ENCODE measurements at regions not wholly inside any gene's neighbourhood (a gene's known extent, or its start where the extent isn't known, plus 50 kb on each side); places are given as distances from the start of the nearest gene placed in this dataset.

DNA sequence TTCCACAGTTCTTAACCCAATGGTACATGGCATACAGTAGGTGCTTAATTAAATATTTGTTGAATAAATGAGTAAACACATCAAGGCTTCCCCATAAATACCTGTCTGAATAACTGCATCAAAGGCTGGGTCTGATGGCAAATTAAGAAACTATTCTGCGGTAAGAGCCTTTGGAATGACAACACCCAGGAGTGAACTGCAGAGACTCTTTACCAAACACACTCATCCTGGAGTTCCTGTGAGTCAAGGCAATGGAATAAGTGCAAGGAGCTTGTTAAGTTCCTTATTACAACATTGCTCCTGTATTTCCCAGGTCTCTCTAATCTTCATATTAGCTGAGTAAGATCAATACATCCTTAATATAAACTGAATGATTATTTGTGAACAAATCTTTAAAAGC is 119.9 kb upstream of the STT3B start:
- H3K4me1 ChIP-seq: no peaks in the 10 kb centered on the region
- H3K4me3 ChIP-seq: no peak overlapping the region
- no peaks in the 10 kb centered on the region for H3K27me3 ChIP-seq (ENCODE audit: low read depth)
- H3K9me3 ChIP-seq: no peaks in the 10 kb centered on the region; the same call in 1 of the 2 replicates
- H3K36me3 ChIP-seq (replicated peaks): no peaks in the 10 kb centered on the region
- in situ Hi-C loops (cut with MboI; ENCODE audit: low sequenced_read_pairs): no loop called here
- DNase-seq (ENCODE audit: low spot score in 2 of 2): no peak

DNA sequence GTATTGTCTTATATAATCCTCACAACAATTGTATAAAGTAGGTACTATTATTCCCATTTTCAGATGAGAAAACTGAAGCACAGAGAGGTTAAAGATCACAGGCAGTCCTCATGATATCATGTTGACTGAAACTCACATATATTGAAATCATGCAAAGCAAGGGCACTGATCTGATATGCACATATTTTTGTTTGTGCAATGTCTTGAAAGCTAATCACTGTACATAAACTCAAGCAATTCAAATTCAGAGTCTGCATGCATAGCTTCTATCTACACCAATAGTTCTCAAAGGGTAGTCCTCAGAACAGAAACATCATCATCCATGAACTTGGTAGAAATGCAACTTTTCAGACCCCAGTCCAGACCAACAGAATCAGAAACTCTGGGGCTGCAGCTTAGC is 119.2 kb upstream of the STT3B start:
- Histone ChIP-seq H3K27me3 (ENCODE audit: low read depth) (no peaks in the 10 kb centered on the region), H3K4me1 (no peaks in the 10 kb centered on the region), H3K4me3 (no peak overlapping the region), H3K36me3 (replicated peaks) (no peaks in the 10 kb centered on the region), H3K9me3 (no peaks in the 10 kb centered on the region; the same call in none of the 2 replicates)
- DNase-seq (ENCODE audit: low spot score in 2 of 2): no peak
- in situ Hi-C loops (cut with MboI; ENCODE audit: low sequenced_read_pairs): no loop called here

DNA sequence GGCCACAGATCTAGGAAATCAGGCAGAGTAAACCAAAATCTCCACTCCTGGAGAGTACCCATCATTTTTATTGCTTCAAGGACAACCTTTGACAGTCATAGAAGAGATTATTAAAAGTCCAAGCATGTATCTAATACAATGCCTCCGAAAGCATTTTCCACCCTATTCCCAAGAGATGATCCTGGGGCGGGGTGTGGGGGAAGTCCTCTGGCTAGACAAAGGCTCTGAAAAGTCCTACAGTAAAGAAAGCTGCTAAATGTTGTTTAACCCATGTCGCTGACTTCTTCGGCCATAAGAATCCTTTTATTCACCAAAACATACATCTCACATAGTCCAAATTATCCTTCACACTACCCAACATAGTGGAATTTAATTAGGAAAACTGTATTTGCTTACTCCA is 115.7 kb upstream of the STT3B start:
- Histone ChIP-seq H3K4me1 (no peaks in the 10 kb centered on the region), H3K9me3 (no peaks in the 10 kb centered on the region; the same call in 1 of the 2 replicates), H3K27me3 (ENCODE audit: low read depth) (no peaks in the 10 kb centered on the region), H3K36me3 (replicated peaks) (no peaks in the 10 kb centered on the region), H3K4me3 (no peak overlapping the region)
- in situ Hi-C loops (cut with MboI; ENCODE audit: low sequenced_read_pairs): no loop called here
- no peak for DNase-seq (ENCODE audit: low spot score in 2 of 2)

DNA sequence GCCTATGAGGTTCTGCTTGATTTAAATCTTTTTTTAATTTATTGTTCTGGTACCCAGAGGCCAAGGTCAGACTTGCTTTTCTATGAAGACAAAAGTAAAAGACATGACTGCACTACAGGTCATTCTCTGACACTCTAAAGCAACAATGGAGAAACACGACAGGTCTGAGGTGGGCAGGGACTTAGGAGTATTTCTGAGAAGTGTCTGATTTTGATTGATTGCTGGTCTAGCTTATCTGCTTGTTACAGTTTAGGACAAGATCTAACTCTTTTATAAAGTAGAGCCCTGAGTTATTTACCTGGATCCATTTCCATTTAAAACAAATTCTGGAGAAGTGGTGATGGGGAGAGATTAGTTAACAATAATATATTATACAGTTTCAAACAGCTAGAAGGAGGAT is 115.2 kb upstream of the STT3B start:
- no peak for DNase-seq (ENCODE audit: low spot score in 2 of 2)
- H3K4me1 ChIP-seq: no peaks in the 10 kb centered on the region
- H3K36me3 ChIP-seq (replicated peaks): no peaks in the 10 kb centered on the region
- no peaks in the 10 kb centered on the region; the same call in 1 of the 2 replicates for H3K9me3 ChIP-seq
- H3K27me3 ChIP-seq (ENCODE audit: low read depth): no peaks in the 10 kb centered on the region
- in situ Hi-C loops (cut with MboI; ENCODE audit: low sequenced_read_pairs): no loop called here
- H3K4me3 ChIP-seq: no peak overlapping the region

DNA sequence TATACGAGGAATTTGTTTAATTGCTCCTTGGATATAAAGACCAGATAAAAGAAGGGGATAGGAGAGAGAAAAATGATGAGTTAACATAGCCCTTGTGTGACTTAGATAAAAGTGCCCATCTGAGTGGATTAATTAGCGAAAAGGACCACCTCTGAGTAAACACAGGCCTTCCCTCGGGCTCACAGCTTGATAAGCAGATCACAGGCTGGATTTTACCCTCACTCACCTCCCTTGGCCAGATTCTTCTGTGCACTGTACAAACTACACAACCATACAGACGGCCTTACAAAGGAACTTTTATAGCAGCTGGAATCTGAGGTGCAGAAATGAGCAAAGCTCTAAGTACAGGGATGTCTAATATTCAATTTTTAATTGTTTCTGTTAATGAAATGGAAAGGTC is 112.4 kb upstream of the STT3B start:
- Histone ChIP-seq H3K27me3 (ENCODE audit: low read depth) (no peaks in the 10 kb centered on the region), H3K9me3 (no peaks in the 10 kb centered on the region; the same call in 1 of the 2 replicates), H3K4me3 (no peak overlapping the region), H3K36me3 (replicated peaks) (no peaks in the 10 kb centered on the region), H3K4me1 (no peaks in the 10 kb centered on the region)
- in situ Hi-C loops (cut with MboI; ENCODE audit: low sequenced_read_pairs): no loop called here
- no peak for DNase-seq (ENCODE audit: low spot score in 2 of 2)

DNA sequence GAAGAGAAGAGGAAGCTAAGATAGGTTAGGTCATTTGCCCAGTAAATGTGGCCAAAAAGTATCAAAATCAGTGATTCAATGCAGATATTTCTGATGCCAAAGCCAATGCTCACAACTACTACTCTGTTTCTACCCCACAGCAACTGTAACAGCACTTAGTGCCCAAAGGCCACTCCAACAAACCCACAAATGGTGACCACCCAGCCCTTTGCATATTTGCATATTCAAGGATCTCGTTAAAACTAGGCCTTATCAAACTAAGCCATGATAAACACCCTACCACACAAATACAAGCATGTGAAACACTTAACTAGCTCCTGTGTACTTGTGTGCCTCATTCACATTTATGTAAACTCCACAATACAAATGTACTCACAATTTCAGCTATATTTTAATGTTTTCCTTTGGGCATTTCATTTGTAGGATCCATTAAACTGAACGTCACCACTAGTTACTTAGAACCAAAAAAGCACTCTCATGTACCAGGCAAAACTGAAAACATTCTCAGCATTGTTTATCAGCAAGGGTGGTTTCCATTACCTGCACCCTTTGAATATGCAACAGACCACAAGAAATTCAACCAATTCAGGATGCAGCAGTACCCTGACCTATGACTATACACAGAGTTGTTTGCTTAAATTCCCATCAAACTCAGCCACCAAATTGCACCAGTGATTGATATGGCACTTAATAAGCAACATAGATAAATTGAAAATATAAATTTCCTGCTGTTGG is 111.2 kb upstream of the STT3B start:
- Histone ChIP-seq H3K4me1 (no peaks in the 10 kb centered on the region), H3K27me3 (ENCODE audit: low read depth) (no peaks in the 10 kb centered on the region), H3K4me3 (no peak overlapping the region), H3K9me3 (no peaks in the 10 kb centered on the region; the same call in 1 of the 2 replicates), H3K36me3 (replicated peaks) (no peaks in the 10 kb centered on the region)
- DNase-seq (ENCODE audit: low spot score in 2 of 2): no peak
- in situ Hi-C loops (cut with MboI; ENCODE audit: low sequenced_read_pairs): no loop called here

DNA sequence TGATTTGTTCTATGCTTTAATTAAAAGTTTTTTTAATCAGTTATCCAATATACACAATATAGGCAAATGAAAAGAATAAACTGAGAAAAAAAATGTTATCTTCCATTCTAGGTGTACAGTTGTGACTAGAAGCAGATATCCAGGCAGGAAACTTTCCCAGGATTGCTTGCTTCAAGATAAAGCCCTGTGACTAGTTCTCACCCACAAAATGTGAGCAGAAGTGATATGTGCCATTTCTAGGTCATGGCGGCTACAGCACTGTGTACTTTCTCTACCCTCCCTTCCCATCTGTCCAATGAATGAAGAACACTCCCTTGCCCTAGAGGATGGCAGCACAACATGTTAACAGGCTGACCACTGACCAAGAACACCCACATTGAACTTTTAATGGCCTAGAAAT is 110.5 kb upstream of the STT3B start:
- H3K9me3 ChIP-seq: no peaks in the 10 kb centered on the region; the same call in 1 of the 2 replicates
- H3K27me3 ChIP-seq (ENCODE audit: low read depth): no peaks in the 10 kb centered on the region
- H3K4me3 ChIP-seq: no peak overlapping the region
- no peaks in the 10 kb centered on the region for H3K36me3 ChIP-seq (replicated peaks)
- no peak for DNase-seq (ENCODE audit: low spot score in 2 of 2)
- in situ Hi-C loops (cut with MboI; ENCODE audit: low sequenced_read_pairs): no loop called here
- H3K4me1 ChIP-seq: no peaks in the 10 kb centered on the region

DNA sequence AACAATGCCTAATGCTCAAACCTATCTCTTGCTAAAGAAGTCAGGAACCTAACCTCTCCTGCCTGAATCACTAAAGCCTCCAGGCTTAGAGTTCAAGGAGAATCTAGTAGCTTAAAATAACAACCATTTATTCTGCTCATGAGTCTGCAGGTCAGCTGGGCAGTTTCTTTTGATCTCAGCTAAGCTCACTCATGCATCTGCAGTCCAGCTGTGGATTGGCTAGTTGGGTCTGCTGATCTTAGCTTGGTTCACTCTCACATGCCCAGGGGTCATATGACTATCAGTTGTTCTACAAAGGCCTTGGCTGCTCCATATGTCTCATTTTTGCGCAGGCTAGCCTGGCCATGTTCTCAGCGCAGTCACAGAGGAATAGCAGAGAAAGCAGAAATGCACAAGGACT is 109.2 kb upstream of the STT3B start:
- in situ Hi-C loops (cut with MboI; ENCODE audit: low sequenced_read_pairs): no loop called here
- no peaks in the 10 kb centered on the region for H3K4me1 ChIP-seq

DNA sequence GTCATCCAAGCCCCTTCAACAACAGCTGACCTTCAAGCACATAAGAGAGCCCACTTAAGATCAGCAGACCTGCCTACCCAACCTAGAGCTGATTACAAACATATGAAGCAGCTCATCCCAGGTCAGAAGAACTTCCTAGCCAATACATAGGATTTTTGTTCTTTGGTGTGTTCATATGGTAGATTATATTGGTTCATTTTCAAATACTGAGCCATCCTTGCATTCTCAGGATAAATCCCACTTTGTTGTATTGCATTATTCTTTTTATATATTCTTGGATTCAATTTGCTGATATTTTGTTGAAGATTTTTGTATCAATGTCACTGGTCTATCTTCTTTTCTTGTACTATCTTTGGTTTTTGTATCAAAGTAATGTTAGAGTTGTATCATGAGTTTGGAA is 107.3 kb upstream of the STT3B start:
- Histone ChIP-seq H3K27me3 (ENCODE audit: low read depth) (no peaks in the 10 kb centered on the region), H3K4me3 (no peak overlapping the region), H3K9me3 (no peaks in the 10 kb centered on the region), H3K4me1 (no peaks in the 10 kb centered on the region), H3K36me3 (replicated peaks) (no peaks in the 10 kb centered on the region)
- no peak for DNase-seq (ENCODE audit: low spot score in 2 of 2)
- in situ Hi-C loops (cut with MboI; ENCODE audit: low sequenced_read_pairs): no loop called here

More for the DNA sequence above, 109.2 kb upstream of the STT3B start:
- DNase-seq (ENCODE audit: low spot score in 2 of 2): no peak
- H3K9me3 ChIP-seq: no peaks in the 10 kb centered on the region; the same call in 1 of the 2 replicates
- no peaks in the 10 kb centered on the region for H3K36me3 ChIP-seq (replicated peaks)
- H3K27me3 ChIP-seq (ENCODE audit: low read depth): no peaks in the 10 kb centered on the region
- no peak overlapping the region for H3K4me3 ChIP-seq

DNA sequence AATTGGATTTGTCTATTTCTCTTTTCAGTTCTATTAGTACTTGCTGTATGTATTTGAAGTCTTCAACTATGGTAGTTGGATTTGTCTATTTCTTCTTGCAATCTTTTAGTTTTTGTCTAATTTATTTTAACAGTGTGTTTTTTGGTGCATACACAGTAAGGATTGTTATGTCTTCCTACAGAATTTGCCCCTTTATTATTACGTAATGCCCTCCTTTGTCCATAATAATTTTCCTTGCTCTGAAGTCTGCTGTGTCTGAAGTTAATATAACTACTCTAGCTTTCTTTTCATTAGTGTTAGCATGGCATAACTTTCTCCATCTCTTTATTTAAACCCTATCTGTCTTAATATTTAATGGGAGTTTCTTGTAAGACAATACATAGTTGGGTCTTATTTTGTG is 105.1 kb upstream of the STT3B start:
- no peak overlapping the region for H3K4me3 ChIP-seq
- DNase-seq (ENCODE audit: low spot score in 2 of 2): no peak
- H3K9me3 ChIP-seq: no peaks in the 10 kb centered on the region
- no peaks in the 10 kb centered on the region for H3K4me1 ChIP-seq
- H3K27me3 ChIP-seq (ENCODE audit: low read depth): no peaks in the 10 kb centered on the region
- no peaks in the 10 kb centered on the region for H3K36me3 ChIP-seq (replicated peaks)
- in situ Hi-C loops (cut with MboI; ENCODE audit: low sequenced_read_pairs): no loop called here

DNA sequence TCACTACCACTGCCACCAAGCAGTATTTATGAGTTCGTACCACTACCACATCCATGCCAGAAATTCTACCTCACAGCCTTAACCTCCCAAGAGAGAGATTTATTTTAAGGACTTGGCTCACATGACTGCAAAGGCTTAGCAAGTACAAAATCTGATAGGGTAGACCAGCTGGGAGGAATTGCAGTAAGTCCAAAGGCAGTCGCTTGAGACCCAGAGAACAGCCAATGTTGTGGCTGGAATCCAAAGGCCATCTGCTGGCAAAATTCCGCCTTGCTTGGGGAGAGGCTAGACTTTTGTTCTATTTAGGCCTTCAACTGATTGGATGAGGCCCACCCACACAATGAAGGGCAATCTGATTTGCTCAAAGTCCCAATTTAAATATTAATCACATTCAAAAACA is 101.4 kb upstream of the STT3B start:
- Histone ChIP-seq H3K36me3 (replicated peaks) (no peaks in the 10 kb centered on the region), H3K9me3 (no peaks in the 10 kb centered on the region), H3K4me1 (no peaks in the 10 kb centered on the region), H3K4me3 (no peak overlapping the region), H3K27me3 (ENCODE audit: low read depth) (no peaks in the 10 kb centered on the region)
- in situ Hi-C loops (cut with MboI; ENCODE audit: low sequenced_read_pairs): no loop called here
- DNase-seq (ENCODE audit: low spot score in 2 of 2): no peak

DNA sequence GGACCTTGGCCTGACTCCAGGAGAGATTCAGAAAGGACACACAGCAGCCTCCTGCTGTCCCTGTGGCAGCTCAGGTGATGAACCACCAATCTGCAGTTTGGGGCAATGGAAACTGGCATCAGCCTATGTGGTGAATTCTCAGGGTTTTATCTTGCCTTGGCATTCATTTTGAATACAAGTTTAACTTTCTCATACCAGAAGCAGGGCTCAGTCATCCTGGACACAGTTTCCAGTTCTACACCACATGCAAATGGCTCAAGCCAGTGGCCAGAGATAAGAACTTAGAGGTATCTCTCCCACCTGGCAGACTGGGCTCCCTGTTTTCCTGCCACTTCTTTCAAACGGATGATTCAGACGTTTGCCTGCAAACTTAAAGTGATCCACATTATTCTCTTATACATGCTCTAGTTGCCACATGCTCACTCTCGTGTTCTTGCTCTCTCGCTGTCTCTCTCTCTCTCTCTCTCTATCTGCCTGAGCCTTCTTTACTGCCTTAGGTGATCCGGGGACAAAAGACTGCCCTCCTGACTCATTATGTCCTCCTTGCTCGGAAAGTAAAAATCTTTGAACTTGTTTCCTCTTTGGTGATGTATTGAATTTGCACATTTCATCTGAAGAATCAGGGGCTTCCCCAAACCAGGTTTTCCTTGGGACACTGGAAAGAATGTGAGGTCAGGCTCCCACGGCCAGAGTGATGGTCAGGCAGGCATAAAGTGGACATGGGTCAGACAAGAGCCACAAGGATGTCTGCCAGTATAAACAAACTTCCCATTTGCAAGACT is 99.6 kb upstream of the STT3B start:
- no peak overlapping the region for H3K4me3 ChIP-seq
- H3K27me3 ChIP-seq (ENCODE audit: low read depth): no peaks in the 10 kb centered on the region
- in situ Hi-C loops (cut with MboI; ENCODE audit: low sequenced_read_pairs): no loop called here
- no peak for DNase-seq (ENCODE audit: low spot score in 2 of 2)
- H3K36me3 ChIP-seq (replicated peaks): no peaks in the 10 kb centered on the region
- H3K9me3 ChIP-seq: no peaks in the 10 kb centered on the region
- no peaks in the 10 kb centered on the region for H3K4me1 ChIP-seq

DNA sequence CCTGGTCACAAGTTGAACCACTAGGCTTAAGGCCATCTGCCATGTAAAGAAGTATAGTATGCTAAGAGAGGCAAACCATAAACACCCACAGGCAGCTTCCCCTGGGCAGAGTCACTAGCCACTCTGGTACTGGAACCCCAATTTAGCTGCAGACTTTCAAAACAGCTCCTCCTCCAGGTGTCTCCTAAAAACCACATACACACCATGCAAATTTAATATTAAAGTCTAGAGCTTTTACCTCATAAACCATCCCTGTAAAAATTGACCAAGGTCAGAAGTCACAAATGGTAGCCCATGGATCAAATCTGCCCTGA is 99.1 kb upstream of the STT3B start:
- in situ Hi-C loops (cut with MboI; ENCODE audit: low sequenced_read_pairs): no loop called here
- no peaks in the 10 kb centered on the region for H3K9me3 ChIP-seq
- H3K36me3 ChIP-seq (replicated peaks): no peaks in the 10 kb centered on the region
- H3K4me3 ChIP-seq: no peak overlapping the region
- H3K4me1 ChIP-seq: no peaks in the 10 kb centered on the region
- no peak for DNase-seq (ENCODE audit: low spot score in 2 of 2)
- no peaks in the 10 kb centered on the region for H3K27me3 ChIP-seq (ENCODE audit: low read depth)

DNA sequence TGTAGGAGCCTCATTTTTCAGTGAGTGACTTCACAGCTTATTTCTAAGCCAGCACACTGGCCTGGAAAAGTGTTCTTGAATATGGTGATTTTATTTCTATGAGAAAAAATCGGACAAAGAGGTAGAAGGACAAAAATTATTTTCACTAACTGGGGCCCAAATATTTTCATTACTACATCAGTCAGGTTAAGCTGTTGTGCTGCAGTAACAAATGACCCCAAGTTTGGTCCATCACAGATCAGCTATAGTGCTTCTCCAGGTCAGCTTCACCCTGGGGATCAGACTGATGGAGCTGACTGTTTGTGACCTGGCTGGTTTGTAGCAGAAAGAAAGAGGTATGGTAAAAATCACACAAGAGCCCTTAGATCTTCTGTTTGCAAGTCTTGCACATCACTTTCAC is 97.9 kb upstream of the STT3B start:
- peaks cover 2% of the 10 kb centered on the region for H3K4me1 ChIP-seq
- H3K27me3 ChIP-seq (ENCODE audit: low read depth): no peaks in the 10 kb centered on the region
- no peaks in the 10 kb centered on the region for H3K36me3 ChIP-seq (replicated peaks)
- H3K4me3 ChIP-seq: no peak overlapping the region
- H3K9me3 ChIP-seq: no peaks in the 10 kb centered on the region
- no peak for DNase-seq (ENCODE audit: low spot score in 2 of 2)
- in situ Hi-C loops (cut with MboI; ENCODE audit: low sequenced_read_pairs): no loop called here
